HG02763 (cell line): ENCODE measurements at regions not wholly inside any gene's neighbourhood (a gene's known extent, or its start where the extent isn't known, plus 50 kb on each side); places are given as distances from the start of the nearest gene placed in this dataset.

ENCODE experiments used
- ATAC-seq: cut with Tn5 transposase; IDR thresholded peaks from one replicate; pipeline ENCODE4 v1.9.1; 2021; ENCODE audit warnings: mild to moderate bottlenecking, moderate library complexity; ENCODE audit not compliant: unreplicated experiment

DNA sequence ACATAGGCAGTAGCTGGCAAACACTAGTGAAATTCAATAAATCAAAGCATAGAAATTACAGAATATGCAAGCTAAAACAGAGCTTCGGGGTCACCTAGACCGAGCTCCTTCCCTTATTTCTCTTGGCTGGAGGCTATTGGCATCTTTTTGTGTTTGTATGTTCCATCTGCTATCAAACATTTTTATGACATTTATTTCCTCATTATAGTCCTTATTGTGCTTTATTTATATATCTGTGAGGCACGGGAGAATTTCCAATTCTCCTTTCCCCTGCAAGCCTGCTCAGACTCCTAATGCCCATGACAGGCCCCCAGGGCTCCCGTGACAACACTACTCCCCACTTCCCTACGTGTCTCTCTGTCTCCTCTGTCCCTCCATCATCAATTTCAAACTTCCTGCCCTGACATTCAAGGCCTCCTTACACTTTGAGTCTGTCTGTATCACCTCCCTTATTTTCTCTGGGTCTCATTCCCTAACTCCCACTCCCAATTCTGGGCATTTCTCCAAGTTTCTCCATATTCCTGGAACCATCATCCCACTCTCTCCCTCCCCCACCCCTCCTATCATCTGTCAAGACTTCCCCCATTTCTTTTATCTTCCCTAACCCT is 316.9 kb downstream of the OSR1 start:
- no peak for ATAC-seq

GRCh38 chr2:19038071-19039015 is 320.1 kb downstream of the OSR1 start:
- ATAC-seq: no peak

DNA sequence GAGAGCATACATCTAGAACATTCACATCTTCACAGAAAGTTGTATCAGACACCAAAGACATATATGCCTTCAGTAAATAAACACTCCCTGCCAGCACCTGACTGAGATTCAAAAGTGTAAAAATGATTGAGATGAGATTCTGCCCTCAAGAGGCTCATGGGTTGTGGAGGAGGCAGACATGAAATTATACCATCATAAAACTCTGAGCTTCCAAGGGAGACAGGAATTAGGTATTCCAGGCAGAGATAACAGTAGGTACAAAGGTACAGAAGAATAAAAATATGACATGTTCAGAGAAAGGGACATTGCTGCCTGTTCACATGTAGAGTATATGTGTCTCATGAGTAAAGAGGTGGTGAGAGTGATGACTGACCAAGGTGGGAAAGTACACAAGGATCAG is 322.3 kb downstream of the OSR1 start:
- ATAC-seq: no peak

- ATAC-seq: no peak
Measured at GRCh38 chr2:19035238-19035637, 323.2 kb downstream of the OSR1 start.

GRCh38 chr2:19033240-19033639 is 325.2 kb downstream of the OSR1 start:
- no peak for ATAC-seq

DNA sequence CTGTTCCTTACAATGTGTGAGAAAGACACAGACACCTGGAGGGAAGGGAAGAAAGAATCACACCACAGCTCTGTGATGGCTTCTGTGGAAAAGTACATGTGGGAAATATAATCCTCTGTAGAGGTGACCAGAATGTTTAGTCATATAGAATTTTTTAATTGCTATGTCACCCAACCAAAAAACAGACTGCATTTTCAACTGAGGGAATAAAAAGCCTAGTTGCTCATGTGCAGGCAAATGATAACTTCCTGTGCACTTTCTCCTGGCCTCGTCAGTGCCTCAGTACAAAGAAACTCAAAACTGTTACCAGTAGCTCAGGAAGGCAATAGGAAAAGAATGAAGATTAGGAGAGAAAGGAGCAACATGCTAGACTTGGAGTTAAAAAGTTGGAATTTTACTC is 326.8 kb downstream of the OSR1 start:
- ATAC-seq: no peak

- ATAC-seq: no peak
Measured at GRCh38 chr2:19029655-19030054, 328.8 kb downstream of the OSR1 start.

GRCh38 chr2:19028587-19029375 is 329.6 kb downstream of the OSR1 start:
- no peak for ATAC-seq

DNA sequence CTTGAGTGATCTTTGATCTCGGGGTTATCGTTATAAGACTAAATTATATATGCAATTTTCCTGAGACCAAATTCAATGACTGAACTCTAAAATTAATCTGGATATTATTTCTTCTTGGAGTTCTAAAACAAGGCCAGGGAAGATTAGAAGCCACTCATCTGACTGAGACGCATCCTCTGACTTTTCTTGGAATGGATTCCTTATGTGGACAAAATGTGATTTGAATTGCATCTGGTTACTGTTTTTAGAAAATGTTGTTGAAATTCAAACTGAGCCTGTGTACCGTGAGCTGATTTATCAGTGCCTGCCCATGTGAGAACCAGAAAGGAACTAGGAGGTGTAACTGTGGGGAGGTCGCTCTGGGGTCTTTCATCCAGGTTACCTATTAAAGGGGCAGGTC is 330.8 kb downstream of the OSR1 start:
- ATAC-seq: no peak

GRCh38 chr2:19026261-19026660 is 332.2 kb downstream of the OSR1 start:
- ATAC-seq: no peak

GRCh38 chr2:19022334-19022733 is 336.1 kb downstream of the OSR1 start:
- no peak for ATAC-seq

DNA sequence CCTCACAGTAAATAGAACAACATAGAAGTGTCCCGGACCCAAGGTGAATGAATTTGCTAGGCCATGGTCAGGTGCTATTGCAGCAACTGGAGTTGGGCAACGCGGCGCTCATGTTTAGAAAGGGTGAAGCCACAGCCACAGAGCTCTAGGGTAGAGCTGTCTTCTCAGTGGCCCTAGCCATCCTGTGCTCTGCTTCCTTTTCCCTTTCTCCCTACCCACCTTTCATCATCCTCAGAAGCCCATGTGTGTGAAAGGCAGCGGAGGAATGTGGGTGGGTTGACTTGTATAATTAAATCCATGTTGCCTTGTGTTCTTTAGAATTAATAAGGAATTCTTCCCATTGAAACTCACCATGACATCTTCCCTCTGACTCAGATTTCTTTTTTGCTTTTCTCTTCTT is 336.7 kb downstream of the OSR1 start:
- ATAC-seq: no peak

GRCh38 chr2:19021100-19021476 is 337.3 kb downstream of the OSR1 start:
- ATAC-seq: no peak

- no peak for ATAC-seq
Measured at GRCh38 chr2:19020144-19021099, 338.0 kb downstream of the OSR1 start.

DNA sequence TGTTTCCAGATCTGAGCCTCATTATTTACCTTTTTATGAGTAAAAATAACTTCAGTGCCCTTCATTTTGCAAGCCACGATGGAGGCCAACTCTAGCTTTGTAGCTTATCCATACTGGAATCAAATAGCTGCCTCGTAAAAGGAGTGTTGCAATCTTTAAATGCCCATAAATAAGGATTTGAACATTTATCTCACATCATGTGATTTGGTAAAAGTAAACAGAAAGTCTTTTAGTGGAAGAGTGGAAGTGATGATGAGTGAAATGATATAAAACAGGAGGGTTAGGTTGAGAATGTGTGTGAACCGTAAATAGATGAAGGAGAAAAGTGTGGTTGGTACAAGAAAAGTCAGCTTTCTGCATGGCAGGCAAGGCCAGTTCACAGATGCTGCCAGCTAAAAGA is 348.9 kb downstream of the OSR1 start:
- no peak for ATAC-seq

- no peak for ATAC-seq
Measured at GRCh38 chr2:19003554-19003953, 354.9 kb downstream of the OSR1 start.

DNA sequence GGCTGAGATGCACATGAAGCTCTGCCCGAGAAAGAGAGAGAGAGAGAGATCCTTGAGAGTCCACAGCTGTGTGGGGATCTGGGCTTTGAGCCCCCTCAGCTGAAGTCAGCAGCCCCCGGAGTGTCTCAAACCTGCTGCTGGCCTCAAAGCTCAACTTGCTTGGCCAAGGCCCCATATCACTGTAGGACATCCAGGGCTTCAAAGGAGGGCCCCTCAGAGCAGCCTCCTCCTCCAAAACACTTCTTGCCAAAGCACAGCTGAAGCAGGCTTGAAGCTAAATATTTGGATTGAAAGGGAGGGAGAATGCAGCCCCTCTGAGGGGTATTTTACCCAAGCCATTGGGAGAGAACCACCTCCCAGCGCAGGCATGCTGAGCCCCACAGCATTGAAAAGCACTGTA is 357.6 kb downstream of the OSR1 start:
- ATAC-seq: no peak

DNA sequence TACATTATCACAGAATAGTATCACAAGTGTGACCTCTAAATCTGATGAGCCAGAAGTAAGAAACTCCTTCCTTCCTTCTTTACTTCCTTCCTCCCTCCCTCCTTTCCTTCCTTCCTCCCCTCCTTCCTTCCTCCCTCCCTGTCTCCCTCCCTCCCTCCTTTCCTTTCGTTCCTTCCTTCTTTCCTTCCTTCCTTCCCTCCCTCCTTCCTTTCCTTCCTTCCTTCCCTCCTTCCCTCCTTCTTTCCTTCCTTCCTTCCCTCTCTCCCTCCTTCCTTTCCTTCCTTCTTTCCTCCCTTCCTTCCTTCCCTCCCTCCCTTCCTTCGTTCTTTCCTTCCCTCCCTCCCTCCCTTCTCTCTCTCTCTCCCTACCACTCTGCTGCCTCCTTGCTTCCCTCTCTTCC is 359.2 kb downstream of the OSR1 start:
- ATAC-seq: no peak

GRCh38 chr2:18998491-18998890 is 359.9 kb downstream of the OSR1 start:
- ATAC-seq: no peak

GRCh38 chr2:18993756-18994338 is 364.6 kb downstream of the OSR1 start:
- no peak for ATAC-seq
